Cardiac fibroblast (primary cell): ENCODE measurements at regions not wholly inside any gene's neighbourhood (a gene's known extent, or its start where the extent isn't known, plus 50 kb on each side); places are given as distances from the start of the nearest gene placed in this dataset.

Experiments
- DNase-seq, 2 donors: peaks; one replicate each; pipeline versions ENCODE4 v3.0.0 to v3.0.0-alpha.2; 2010; ENCODE audit warnings: low read depth in 2 of 2
- H3K4me3 ChIP-seq, 2 donors: replicated peaks in 1 of 2; 1 replicate in 1 of 2; 2 replicates in 1 of 2; pipeline ENCODE4 v1.5.1; 2011; ENCODE audit warnings: low read depth in 2 of 2, low read length in 2 of 2, mild to moderate bottlenecking in 2 of 2, moderate library complexity in 1 of 2
- CTCF ChIP-seq: IDR thresholded peaks from one replicate; pipeline ENCODE4 v1.5.1; 2011; ENCODE audit warnings: low read depth, mild to moderate bottlenecking, low read length, inconsistent platforms

GRCh38 chr12:24705216-24705615, 243.7 kb downstream of the BCAT1 start:
- TF ChIP-seq CTCF: no peak
- no peak overlapping the region for H3K4me3 ChIP-seq
- no peak for DNase-seq

DNA sequence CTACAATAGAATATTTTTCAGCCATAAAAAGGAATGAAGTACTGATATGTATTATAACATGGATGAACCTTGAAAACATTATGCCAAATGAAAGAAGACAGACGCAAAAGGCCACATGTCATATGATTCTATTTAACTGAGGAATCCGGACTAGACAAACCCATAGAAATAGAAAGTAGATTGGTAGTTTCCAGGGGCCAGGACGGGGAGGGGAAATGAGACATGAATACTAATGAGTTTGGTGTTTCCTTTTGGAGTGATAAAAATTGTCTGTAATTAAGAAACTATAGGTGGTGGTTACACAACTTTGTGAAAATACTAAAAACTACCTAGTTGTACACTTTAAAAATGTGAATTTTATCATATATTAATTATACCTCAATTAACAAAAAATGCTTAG, 247.6 kb downstream of the BCAT1 start:
- no peak for DNase-seq
- no peak for TF ChIP-seq CTCF
- H3K4me3 ChIP-seq: no peak overlapping the region

GRCh38 chr12:24698972-24699371, 249.9 kb downstream of the BCAT1 start:
- DNase-seq: no peak
- no peak overlapping the region for H3K4me3 ChIP-seq
- no peak for TF ChIP-seq CTCF

DNA sequence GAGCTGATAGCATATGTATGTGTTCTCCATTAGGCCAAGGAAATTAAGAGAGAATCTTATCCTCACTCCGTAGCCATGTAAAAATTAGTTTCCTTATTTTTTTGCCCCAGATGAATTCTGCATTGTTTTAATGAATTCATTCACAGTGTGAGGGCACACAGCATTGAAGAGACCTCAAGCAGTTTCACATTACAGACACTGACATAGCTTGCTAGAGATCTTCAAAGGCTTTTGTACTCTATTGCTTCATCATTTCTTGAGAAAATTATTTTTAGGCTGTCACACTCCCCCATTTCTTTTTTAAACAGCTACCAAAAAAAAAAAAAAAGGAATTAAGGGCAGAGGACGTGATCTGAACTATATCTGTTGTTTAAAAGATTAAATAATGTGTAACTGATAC, 251.1 kb downstream of the BCAT1 start:
- no peak for TF ChIP-seq CTCF
- DNase-seq: no peak

GRCh38 chr12:24697295-24697694, 251.6 kb downstream of the BCAT1 start:
- H3K4me3 ChIP-seq: no peak overlapping the region
- no peak for TF ChIP-seq CTCF
- DNase-seq: no peak

More for the DNA sequence above, 251.1 kb downstream of the BCAT1 start:
- H3K4me3 ChIP-seq: no peak overlapping the region

DNA sequence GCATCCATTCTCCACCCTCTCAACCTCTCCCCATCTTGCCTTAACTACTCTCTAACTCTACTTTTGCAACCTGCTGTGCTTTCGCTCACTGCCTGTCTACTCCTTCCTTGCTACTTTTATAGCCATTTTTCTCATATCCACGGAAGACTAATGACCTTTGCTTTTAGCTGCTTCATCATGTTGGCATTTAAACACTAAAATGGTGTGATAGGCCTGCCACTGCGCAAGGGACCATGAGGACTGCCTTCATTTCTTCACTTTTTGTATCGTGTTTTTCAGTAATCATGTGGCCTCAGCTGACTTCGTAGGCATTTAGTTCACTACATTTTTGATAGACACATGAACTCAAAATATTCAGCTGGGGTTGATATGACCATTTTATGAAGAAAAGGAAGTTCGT, 252.1 kb downstream of the BCAT1 start:
- no peak for TF ChIP-seq CTCF
- no peak for DNase-seq
- no peak overlapping the region for H3K4me3 ChIP-seq

DNA sequence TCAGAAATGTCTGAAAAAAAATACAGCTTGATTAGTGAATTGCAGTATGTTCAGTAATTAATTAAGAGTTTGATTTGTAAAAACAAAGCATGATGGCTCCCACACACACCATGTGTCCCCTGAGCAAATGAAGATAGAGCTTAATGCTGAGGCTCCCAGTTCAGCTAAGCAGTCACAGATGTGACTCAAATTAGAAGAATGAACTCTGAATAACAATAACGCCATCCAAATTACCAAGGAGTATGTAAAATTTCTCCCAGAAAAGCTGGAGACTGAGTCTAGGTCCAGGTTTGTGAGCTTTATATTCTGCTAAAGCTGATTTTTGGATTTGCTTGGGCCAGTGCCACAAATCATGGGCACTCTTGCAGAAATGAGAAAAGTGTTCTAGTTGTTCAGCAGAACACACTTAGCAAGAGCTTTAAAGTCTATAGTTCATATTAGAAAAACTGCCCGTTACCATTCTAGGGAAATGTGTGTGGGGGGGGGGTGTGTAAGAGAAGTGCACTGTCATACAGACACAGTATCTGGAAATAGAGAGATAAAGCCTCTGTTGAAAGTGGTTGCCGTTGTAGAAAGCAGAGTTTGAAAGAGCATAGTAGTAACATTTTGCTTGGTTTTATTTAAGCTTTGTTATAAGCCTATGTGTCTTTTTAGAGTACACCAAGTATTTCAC, 253.1 kb downstream of the BCAT1 start:
- no peak for TF ChIP-seq CTCF

More for the DNA sequence above, 253.1 kb downstream of the BCAT1 start:
- peak in 1 of 2 donors; percentile 31 for DNase-seq
- no peak overlapping the region for H3K4me3 ChIP-seq
